NCI-H446 treated with DMSO at 0.1 percent for 48 hours (cell line): ENCODE measurements at regions not wholly inside any gene's neighbourhood (a gene's known extent, or its start where the extent isn't known, plus 50 kb on each side); places are given as distances from the start of the nearest gene placed in this dataset.
"Not testable (repeated sequence)": the region's sequence is repeated elsewhere in the genome, so short reads cannot be mapped to it uniquely, and the experiment has no call there.

Experiments used
- DNase-seq: peaks from one replicate; lab custom pipeline; 2025; lab: John Stamatoyannopoulos, UW

- not testable (repeated sequence) for DNase-seq
Observed at GRCh38 chr5:106979178-106979577, 691.6 kb downstream of the EFNA5 start.

- not testable (repeated sequence) for DNase-seq
Observed at GRCh38 chr5:106978582-106979165, 692.1 kb downstream of the EFNA5 start.

- no peak for DNase-seq
Observed at GRCh38 chr5:106976363-106976762, 694.4 kb downstream of the EFNA5 start.

GRCh38 chr5:106974272-106974671, 696.5 kb downstream of the EFNA5 start:
- no peak for DNase-seq

- no peak for DNase-seq
Observed at GRCh38 chr5:106966686-106967315, 703.9 kb downstream of the EFNA5 start.

- DNase-seq = peak; percentile 81
Observed at GRCh38 chr5:106964132-106964531, 706.6 kb downstream of the EFNA5 start.

- DNase-seq = no peak
Observed at GRCh38 chr5:106963630-106964029, 707.1 kb downstream of the EFNA5 start.

GRCh38 chr5:106962464-106963230, 708.1 kb downstream of the EFNA5 start:
- DNase-seq = no peak

GRCh38 chr5:106959387-106959786, 711.4 kb downstream of the EFNA5 start:
- peak; percentile 28 for DNase-seq

- DNase-seq = no peak
Observed at GRCh38 chr5:106957336-106957735, 713.4 kb downstream of the EFNA5 start.

- DNase-seq = peak; percentile 60
Observed at GRCh38 chr5:106956886-106957285, 713.9 kb downstream of the EFNA5 start.

- DNase-seq = no peak
Observed at GRCh38 chr5:106956187-106956586, 714.5 kb downstream of the EFNA5 start.

- DNase-seq = no peak
Observed at GRCh38 chr5:106940986-106941385, 729.8 kb downstream of the EFNA5 start.

- no peak for DNase-seq
Observed at GRCh38 chr5:106940301-106940846, 730.4 kb downstream of the EFNA5 start.

GRCh38 chr5:106923409-106923808, 747.3 kb downstream of the EFNA5 start:
- DNase-seq = no peak

GRCh38 chr5:106921567-106921966, 749.2 kb downstream of the EFNA5 start:
- DNase-seq = no peak

- no peak for DNase-seq
Observed at GRCh38 chr5:106910486-106910885, 760.3 kb downstream of the EFNA5 start.

GRCh38 chr5:106909716-106910115, 761.0 kb downstream of the EFNA5 start:
- DNase-seq = no peak

- DNase-seq = no peak
Observed at GRCh38 chr5:106907979-106908378, 762.8 kb downstream of the EFNA5 start.

GRCh38 chr5:106906199-106906598, 764.5 kb downstream of the EFNA5 start:
- no peak for DNase-seq

- DNase-seq = no peak
Observed at GRCh38 chr5:106894964-106895363, 775.8 kb downstream of the EFNA5 start.

- no peak for DNase-seq
Observed at GRCh38 chr5:106882035-106882434, 788.7 kb downstream of the EFNA5 start.

- no peak for DNase-seq
Observed at GRCh38 chr5:106880656-106881055, 790.1 kb downstream of the EFNA5 start.
